Upper lobe of left lung (tissue), 4 donors: ENCODE measurements at regions not wholly inside any gene's neighbourhood (a gene's known extent, or its start where the extent isn't known, plus 50 kb on each side); places are given as distances from the start of the nearest gene placed in this dataset.

ENCODE experiments used
- EP300 ChIP-seq, 4 donors: sonication (generic); formaldehyde crosslinking; IDR thresholded peaks; one replicate each; pipeline ENCODE4 v1.5.1; 2017; ENCODE audit warnings: antibody characterized with exemption in 4 of 4, control low read depth in 2 of 4
- POLR2A ChIP-seq, 4 donors: fragments of 450-650 bp; IDR thresholded peaks; one replicate each; pipeline ENCODE4 v1.5.1; 2016 to 2017; ENCODE audit warnings: antibody characterized with exemption in 4 of 4, mild to moderate bottlenecking in 2 of 4
- POLR2AphosphoS5 ChIP-seq, 2 donors: sonication (generic); formaldehyde crosslinking; IDR thresholded peaks; one replicate each; pipeline ENCODE4 v1.5.1; 2017; ENCODE audit warnings: antibody characterized with exemption in 2 of 2
- TF ChIP-seq, protein P1 (sequence below), 6 experiments: fragments of 450-650 bp in 4 of 6; fragments of 200-600 bp in 2 of 6; sonication (generic) in 2 of 6; IDR thresholded peaks; one replicate each; pipeline ENCODE4 v1.5.1; 2016 to 2019; ENCODE audit warnings: antibody characterized with exemption in 6 of 6

DNA sequence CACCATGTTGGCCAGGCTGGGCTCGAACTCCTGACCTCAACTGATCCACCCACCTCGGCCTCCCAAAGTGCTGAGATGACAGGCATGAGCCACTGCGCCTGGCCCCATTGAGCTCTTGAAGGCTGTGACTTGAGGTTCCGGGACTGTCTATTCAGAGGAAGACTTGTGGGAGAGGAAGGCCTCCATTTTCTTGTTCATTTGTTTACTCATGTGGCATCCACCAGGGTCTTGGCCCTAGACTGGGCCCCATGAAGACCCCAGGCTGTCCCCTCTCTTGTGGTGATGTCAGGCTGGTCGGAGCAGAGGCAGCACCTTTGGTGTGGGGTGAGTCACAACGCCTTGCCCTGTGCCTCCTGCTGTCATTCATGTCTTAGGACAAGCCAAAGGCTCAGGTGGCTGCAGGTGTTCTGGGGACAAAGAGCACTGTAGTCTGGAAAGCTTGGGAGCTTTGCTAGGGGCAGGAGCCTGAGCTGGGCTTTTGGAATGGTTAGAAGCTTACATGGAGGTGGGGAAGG, 224.6 kb upstream of the C1orf174 start:
- TF ChIP-seq, protein P1, sequence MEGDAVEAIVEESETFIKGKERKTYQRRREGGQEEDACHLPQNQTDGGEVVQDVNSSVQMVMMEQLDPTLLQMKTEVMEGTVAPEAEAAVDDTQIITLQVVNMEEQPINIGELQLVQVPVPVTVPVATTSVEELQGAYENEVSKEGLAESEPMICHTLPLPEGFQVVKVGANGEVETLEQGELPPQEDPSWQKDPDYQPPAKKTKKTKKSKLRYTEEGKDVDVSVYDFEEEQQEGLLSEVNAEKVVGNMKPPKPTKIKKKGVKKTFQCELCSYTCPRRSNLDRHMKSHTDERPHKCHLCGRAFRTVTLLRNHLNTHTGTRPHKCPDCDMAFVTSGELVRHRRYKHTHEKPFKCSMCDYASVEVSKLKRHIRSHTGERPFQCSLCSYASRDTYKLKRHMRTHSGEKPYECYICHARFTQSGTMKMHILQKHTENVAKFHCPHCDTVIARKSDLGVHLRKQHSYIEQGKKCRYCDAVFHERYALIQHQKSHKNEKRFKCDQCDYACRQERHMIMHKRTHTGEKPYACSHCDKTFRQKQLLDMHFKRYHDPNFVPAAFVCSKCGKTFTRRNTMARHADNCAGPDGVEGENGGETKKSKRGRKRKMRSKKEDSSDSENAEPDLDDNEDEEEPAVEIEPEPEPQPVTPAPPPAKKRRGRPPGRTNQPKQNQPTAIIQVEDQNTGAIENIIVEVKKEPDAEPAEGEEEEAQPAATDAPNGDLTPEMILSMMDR (IDR thresholded peaks at IDR 0.05): no peak
- no peak for TF ChIP-seq POLR2A (IDR thresholded peaks at IDR 0.05)
- TF ChIP-seq EP300 (IDR thresholded peaks at IDR 0.05): no peak
- TF ChIP-seq POLR2AphosphoS5 (IDR thresholded peaks at IDR 0.05): no peak
